Trophoblast cell (in vitro differentiated cells and primary cell): ENCODE measurements at regions not wholly inside any gene's neighbourhood (a gene's known extent, or its start where the extent isn't known, plus 50 kb on each side); places are given as distances from the start of the nearest gene placed in this dataset.

Experiments
- DNase-seq, 2 donors: peaks; one replicate each; pipeline ENCODE4 v3.0.0-alpha.2; 2016
- H2AFZ ChIP-seq: 2 replicates; pipeline ENCODE4 v1.6.1; 2013; ENCODE audit warnings: low read length, moderate library complexity, mild to moderate bottlenecking; ENCODE audit not compliant: insufficient read depth, poor library complexity
- H2AK5ac ChIP-seq: 2 replicates; pipeline ENCODE4 v1.6.1; 2013; ENCODE audit warnings: mild to moderate bottlenecking, low read length
- H2BK120ac ChIP-seq: 2 replicates; pipeline ENCODE4 v1.6.1; 2013; ENCODE audit warnings: low read length, mild to moderate bottlenecking, moderate library complexity; ENCODE audit not compliant: insufficient read depth, poor library complexity
- H2BK12ac ChIP-seq: 2 replicates; pipeline ENCODE4 v1.6.1; 2013; ENCODE audit warnings: mild to moderate bottlenecking, low read length, moderate library complexity
- H2BK5ac ChIP-seq: 2 replicates; pipeline ENCODE4 v1.6.1; 2013; ENCODE audit warnings: low read length, low read depth, moderate library complexity, mild to moderate bottlenecking; ENCODE audit not compliant: poor library complexity
- H3K14ac ChIP-seq: 2 replicates; pipeline ENCODE4 v1.6.1; 2013; ENCODE audit warnings: mild to moderate bottlenecking, low read length
- H3K18ac ChIP-seq: 2 replicates; pipeline ENCODE4 v1.6.1; 2013; ENCODE audit warnings: mild to moderate bottlenecking, low read length
- H3K23ac ChIP-seq: 2 replicates; pipeline ENCODE4 v1.6.1; 2013; ENCODE audit warnings: low read length
- H3K27ac ChIP-seq: 2 replicates; pipeline ENCODE4 v1.5.1; 2013; ENCODE audit warnings: low read depth, mild to moderate bottlenecking, inconsistent platforms, low read length, moderate library complexity
- H3K27me3 ChIP-seq: 2 replicates; pipeline ENCODE4 v1.6.1; 2013; ENCODE audit warnings: inconsistent platforms, mild to moderate bottlenecking, low read length, moderate library complexity; ENCODE audit not compliant: insufficient read depth
- H3K36me3 ChIP-seq, 2 experiments: 1 replicate in 1 of 2; 2 replicates in 1 of 2; pipeline ENCODE4 v1.6.1; 2013; ENCODE audit warnings: low read length in 2 of 2, mild to moderate bottlenecking in 2 of 2, moderate library complexity in 1 of 2; ENCODE audit not compliant: insufficient read depth in 2 of 2, control insufficient read depth in 1 of 2
- H3K4ac ChIP-seq: 2 replicates; pipeline ENCODE4 v1.6.1; 2013; ENCODE audit warnings: low read depth, mild to moderate bottlenecking, low read length, moderate library complexity
- H3K4me1 ChIP-seq, 2 experiments: 1 replicate in 1 of 2; 2 replicates in 1 of 2; pipeline ENCODE4 v1.6.1; 2013; ENCODE audit warnings: low read length in 2 of 2, mild to moderate bottlenecking in 2 of 2, moderate library complexity in 1 of 2; ENCODE audit not compliant: insufficient read depth in 2 of 2, control insufficient read depth in 1 of 2
- H3K4me2 ChIP-seq: 2 replicates; pipeline ENCODE4 v1.6.1; 2013; ENCODE audit warnings: inconsistent platforms, mild to moderate bottlenecking, low read length, moderate library complexity
- H3K4me3 ChIP-seq: 2 replicates; pipeline ENCODE4 v1.5.1; 2013; ENCODE audit warnings: mild to moderate bottlenecking, low read depth, low read length, inconsistent platforms
- H3K79me1 ChIP-seq: one replicate; pipeline ENCODE4 v1.6.1; 2013; ENCODE audit warnings: low read length
- H3K79me2 ChIP-seq: 2 replicates; pipeline ENCODE4 v1.6.1; 2013; ENCODE audit warnings: low read length, mild to moderate bottlenecking; ENCODE audit not compliant: control insufficient read depth, insufficient read depth, poor library complexity
- H3K9ac ChIP-seq: 2 replicates; pipeline ENCODE4 v1.6.1; 2013; ENCODE audit warnings: mild to moderate bottlenecking, low read length
- H3K9me3 ChIP-seq: 2 replicates; pipeline ENCODE4 v1.6.1; 2013; ENCODE audit warnings: low read depth, mild to moderate bottlenecking, control low read depth, inconsistent platforms, low read length; ENCODE audit not compliant: insufficient read depth
- H4K12ac ChIP-seq: 2 replicates; pipeline ENCODE4 v1.6.1; 2013; ENCODE audit warnings: low read depth, mild to moderate bottlenecking, low read length, moderate library complexity
- H4K8ac ChIP-seq: 2 replicates; pipeline ENCODE4 v1.6.1; 2013; ENCODE audit warnings: low read depth, mild to moderate bottlenecking, low read length, moderate library complexity
- H4K91ac ChIP-seq: one replicate; pipeline ENCODE4 v1.6.1; 2013; ENCODE audit warnings: low read depth, mild to moderate bottlenecking, low read length, moderate library complexity
- WGBS: extraction: QIAGEN DNeasy Blood & Tissue Kit; methylation state at CpG from one replicate; pipeline ENCODE4 v1.1.7; 2013; ENCODE audit warnings: missing lambda C conversion rate; ENCODE audit not compliant: insufficient read length, insufficient coverage; ENCODE audit errors: extremely low coverage; 5-methylcytosine and 5-hydroxymethylcytosine counted together

DNA sequence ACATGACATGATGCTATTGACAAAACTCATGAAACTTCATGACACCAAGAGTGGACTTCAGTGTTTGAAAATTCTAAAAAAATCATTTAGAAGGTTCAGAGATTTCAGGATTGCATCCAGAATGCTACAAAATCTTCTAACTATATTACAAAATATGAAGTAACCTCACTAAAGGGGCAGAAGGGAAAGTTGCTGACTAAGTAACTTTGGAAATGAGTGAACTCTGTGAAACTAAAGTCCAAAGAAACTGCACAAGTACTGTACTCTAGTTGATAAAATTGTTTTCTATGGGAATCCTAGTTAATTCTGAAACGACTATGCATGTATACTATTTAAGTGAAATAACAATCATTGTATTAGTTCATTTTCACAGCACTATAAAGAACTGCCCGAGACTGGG, 184.4 kb downstream of the LYPLAL1 start:
- no peak overlapping the region for H4K91ac ChIP-seq
- H2BK120ac ChIP-seq: no peak overlapping the region
- H3K4me3 ChIP-seq: no peak overlapping the region
- H4K12ac ChIP-seq: no peak overlapping the region
- H2AFZ ChIP-seq: no peak overlapping the region
- H3K9ac ChIP-seq: no peak overlapping the region
- H3K4ac ChIP-seq: no peak overlapping the region
- H4K8ac ChIP-seq: no peak overlapping the region
- no peak overlapping the region for H3K27ac ChIP-seq
- H3K27me3 ChIP-seq: no peaks in the 10 kb centered on the region
- no peaks in the 10 kb centered on the region for H3K36me3 ChIP-seq
- H3K14ac ChIP-seq: no peak overlapping the region
- H3K18ac ChIP-seq: no peak overlapping the region
- H3K79me1 ChIP-seq: no peaks in the 10 kb centered on the region
- no peak overlapping the region for H2BK5ac ChIP-seq
- no peaks in the 10 kb centered on the region for H3K9me3 ChIP-seq
- H3K4me1 ChIP-seq: no peaks in the 10 kb centered on the region
- no peak overlapping the region for H3K23ac ChIP-seq
- H3K4me2 ChIP-seq: no peak overlapping the region
- WGBS: no CpG with 5 or more reads among the region's 2 CpGs
- H3K79me2 ChIP-seq: no peaks in the 10 kb centered on the region
- H2BK12ac ChIP-seq: no peak overlapping the region
- H2AK5ac ChIP-seq: no peak overlapping the region
- no peak for DNase-seq

DNA sequence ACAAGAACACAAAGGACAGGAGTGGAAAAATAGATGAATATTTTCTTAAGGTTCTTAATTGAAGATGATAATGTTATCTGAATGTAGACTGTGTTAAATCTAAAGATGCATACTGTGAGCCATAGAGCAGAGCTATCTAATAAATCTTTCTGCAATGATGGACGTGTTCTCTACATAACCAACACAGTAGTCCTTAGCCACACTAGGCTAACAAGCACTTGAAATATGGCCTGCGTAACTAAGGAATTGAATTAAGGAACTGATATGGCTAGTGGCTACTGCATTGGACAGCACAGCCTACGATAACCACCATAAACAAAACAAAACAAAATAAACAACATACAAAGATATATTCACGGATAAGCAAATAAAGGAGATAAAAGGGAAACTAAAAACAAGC, 181.3 kb downstream of the LYPLAL1 start:
- H2BK120ac ChIP-seq: no peak overlapping the region
- DNase-seq: no peak
- H2BK5ac ChIP-seq: no peak overlapping the region
- H4K91ac ChIP-seq: no peak overlapping the region
- H2BK12ac ChIP-seq: no peak overlapping the region
- H3K14ac ChIP-seq: no peak overlapping the region
- H3K4me3 ChIP-seq: no peak overlapping the region
- no peak overlapping the region for H2AK5ac ChIP-seq
- H2AFZ ChIP-seq: no peak overlapping the region
- no peak overlapping the region for H3K23ac ChIP-seq
- no peak overlapping the region for H3K18ac ChIP-seq
- no peak overlapping the region for H3K4ac ChIP-seq
- no peak overlapping the region for H4K8ac ChIP-seq
- no peaks in the 10 kb centered on the region for H3K79me2 ChIP-seq
- no CpG with 5 or more reads among the region's 4 CpGs for WGBS
- no peak overlapping the region for H3K9ac ChIP-seq
- H3K36me3 ChIP-seq: no peaks in the 10 kb centered on the region
- H4K12ac ChIP-seq: no peak overlapping the region
- no peaks in the 10 kb centered on the region for H3K4me1 ChIP-seq
- no peak overlapping the region for H3K27ac ChIP-seq
- no peak overlapping the region for H3K4me2 ChIP-seq
- no peaks in the 10 kb centered on the region for H3K9me3 ChIP-seq
- H3K27me3 ChIP-seq: no peaks in the 10 kb centered on the region
- no peaks in the 10 kb centered on the region for H3K79me1 ChIP-seq

DNA sequence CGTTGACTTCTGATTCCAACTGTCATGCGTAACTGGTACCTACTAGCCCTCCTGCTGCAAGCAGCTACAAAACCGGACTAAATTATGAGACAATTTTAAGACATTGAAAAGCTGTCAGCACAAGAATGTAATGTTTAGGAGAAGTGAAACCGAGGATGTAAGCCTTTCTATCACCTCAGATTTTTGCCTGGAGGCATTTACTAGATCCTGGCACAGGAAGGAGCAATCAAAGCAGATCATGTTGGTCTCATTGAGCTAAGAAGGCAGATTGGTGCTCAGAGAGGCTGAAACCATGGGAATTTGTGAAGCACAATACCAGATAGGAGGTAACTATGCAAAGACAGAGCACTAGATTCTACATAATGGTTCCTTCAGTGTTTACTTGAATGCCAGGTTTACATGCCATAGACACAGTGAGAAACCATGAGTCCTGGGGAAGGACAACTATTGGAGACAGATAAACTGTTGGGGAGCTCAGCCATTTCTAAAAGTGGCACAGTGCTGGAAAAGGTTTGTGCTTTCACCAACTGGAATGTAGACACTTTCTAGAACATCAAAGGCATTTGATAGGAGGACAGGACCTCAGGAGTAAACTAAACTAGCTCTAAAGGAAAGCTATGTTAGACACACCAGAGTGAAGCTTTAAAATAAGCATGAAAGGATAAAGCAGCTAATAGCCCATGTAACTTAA, 179.4 kb downstream of the LYPLAL1 start:
- Histone ChIP-seq H3K23ac (no peak overlapping the region), H2AFZ (no peak overlapping the region), H3K4ac (no peak overlapping the region), H3K27ac (no peak overlapping the region), H3K18ac (no peak overlapping the region), H3K36me3 (no peaks in the 10 kb centered on the region), H3K27me3 (no peaks in the 10 kb centered on the region), H4K8ac (no peak overlapping the region), H4K91ac (no peak overlapping the region), H3K4me2 (no peak overlapping the region), H3K79me2 (no peaks in the 10 kb centered on the region), H3K4me3 (no peak overlapping the region), H2AK5ac (no peak overlapping the region), H3K9ac (no peak overlapping the region), H3K9me3 (peaks cover under 1% of the 10 kb centered on the region), H4K12ac (no peak overlapping the region), H2BK5ac (no peak overlapping the region), H3K14ac (no peak overlapping the region), H2BK12ac (no peak overlapping the region), H3K79me1 (no peaks in the 10 kb centered on the region), H3K4me1 (no peaks in the 10 kb centered on the region), H2BK120ac (no peak overlapping the region)
- DNase-seq: no peak
- WGBS: no CpG with 5 or more reads among the region's 4 CpGs

DNA sequence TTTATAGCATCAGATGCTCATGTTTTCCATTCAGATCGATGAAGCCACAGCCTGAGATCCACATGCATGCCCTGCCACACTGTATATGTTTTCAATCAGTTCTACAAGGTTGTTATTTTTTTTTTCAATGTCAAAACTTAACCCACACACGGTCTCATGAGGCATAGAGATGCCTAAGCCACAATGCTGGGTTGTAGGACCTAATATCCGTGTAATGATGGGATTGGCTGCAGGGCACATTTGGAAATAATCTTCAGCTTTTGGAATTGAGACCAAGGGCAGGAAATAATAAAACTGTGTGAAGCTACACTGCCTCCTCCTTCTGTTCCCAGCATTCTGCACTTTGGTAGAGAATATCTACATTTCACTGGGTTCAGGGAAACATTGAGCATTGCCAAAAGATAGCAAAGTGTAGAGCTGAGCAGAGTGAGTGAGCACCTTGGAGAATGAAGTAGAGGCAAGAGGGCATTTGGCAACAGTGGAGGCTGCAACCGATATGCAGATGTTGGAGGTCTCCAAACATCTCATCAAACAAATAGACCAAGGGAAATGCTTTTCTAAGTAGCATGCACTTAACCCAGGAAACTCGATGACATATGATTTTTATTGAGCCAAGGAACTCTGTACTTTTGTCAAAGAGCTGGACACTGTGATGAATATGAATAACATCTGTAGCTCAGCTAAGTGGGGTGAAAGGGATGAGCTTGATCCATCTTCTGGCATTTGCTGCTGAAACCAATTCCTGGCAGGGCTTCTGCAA, 176.7 kb downstream of the LYPLAL1 start:
- H4K91ac ChIP-seq: no peak overlapping the region
- no peak overlapping the region for H4K8ac ChIP-seq
- no peak overlapping the region for H2BK120ac ChIP-seq
- H3K18ac ChIP-seq: no peak overlapping the region
- no peaks in the 10 kb centered on the region for H3K79me2 ChIP-seq
- H4K12ac ChIP-seq: no peak overlapping the region
- H3K23ac ChIP-seq: no peak overlapping the region
- no peak overlapping the region for H2BK12ac ChIP-seq
- no peaks in the 10 kb centered on the region for H3K4me1 ChIP-seq
- H3K27ac ChIP-seq: no peak overlapping the region
- H3K27me3 ChIP-seq: no peaks in the 10 kb centered on the region
- no peak overlapping the region for H3K14ac ChIP-seq
- no peak for DNase-seq
- no peak overlapping the region for H3K9ac ChIP-seq
- no peaks in the 10 kb centered on the region for H3K36me3 ChIP-seq
- H2BK5ac ChIP-seq: no peak overlapping the region
- no peaks in the 10 kb centered on the region for H3K79me1 ChIP-seq
- H3K4me3 ChIP-seq: no peak overlapping the region
- no peak overlapping the region for H3K4ac ChIP-seq
- no peak overlapping the region for H2AFZ ChIP-seq
- H2AK5ac ChIP-seq: no peak overlapping the region
- WGBS: no CpG with 5 or more reads among the region's 5 CpGs
- peaks cover 3% of the 10 kb centered on the region for H3K9me3 ChIP-seq
- H3K4me2 ChIP-seq: no peak overlapping the region
